ENCODE measurements at regions not wholly inside any gene's neighbourhood (a gene's known extent, or its start where the extent isn't known, plus 50 kb on each side); places are given as distances from the start of the nearest gene placed in this dataset.

DNA sequence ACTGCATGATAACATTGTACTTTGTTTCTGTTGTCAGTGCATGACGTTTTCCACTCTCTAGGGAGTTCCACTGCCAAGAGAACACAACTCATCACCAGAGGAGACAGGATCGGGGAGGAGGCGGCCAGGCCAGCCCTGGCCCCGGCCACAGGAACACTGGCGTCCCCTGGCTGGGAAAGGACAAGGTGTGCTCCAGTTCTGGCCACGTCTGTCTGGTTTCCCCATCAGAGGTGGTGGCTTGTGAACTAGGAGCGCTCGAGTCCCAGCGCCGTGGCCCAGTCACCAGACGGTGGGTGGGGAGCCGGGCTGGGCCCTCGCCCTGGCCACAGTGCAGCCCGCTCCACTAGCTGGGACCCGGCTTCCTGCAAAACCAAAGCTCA, 211.9 kb upstream of the IRX4 start:
- Histone ChIP-seq H2AFZ (ENCODE audit: low read length) (no peak overlapping the region), H4K20me1 (ENCODE audit: insufficient read depth, low read length) (no peaks in the 10 kb centered on the region), H3K9me3 (replicated peaks; ENCODE audit: insufficient read depth, low read length) (no peaks in the 10 kb centered on the region), H3F3A (ENCODE audit: insufficient read depth, low read length) (no peaks in the 10 kb centered on the region), H3K4me3 (ENCODE audit: low read length) (no peak overlapping the region), H3K27me3 (replicated peaks; ENCODE audit: insufficient read depth, low read length) (no peaks in the 10 kb centered on the region), H3K4me2 (ENCODE audit: low read depth, low read length) (no peak overlapping the region), H3K36me3 (replicated peaks; ENCODE audit: insufficient read depth, low read length) (no peaks in the 10 kb centered on the region), H3K9ac (ENCODE audit: low read length) (no peak overlapping the region), H3K4me1 (ENCODE audit: low read length) (no peaks in the 10 kb centered on the region), H3K9me2 (replicated peaks; ENCODE audit: insufficient read depth, low read length) (no peaks in the 10 kb centered on the region), H3K79me2 (ENCODE audit: low read length) (no peaks in the 10 kb centered on the region), H3K27ac (ENCODE audit: low read length) (no peak overlapping the region)
- DNase-seq, result no peak
- TF ChIP-seq EZH2 (optimal IDR thresholded peaks at IDR 0.05; ENCODE audit: low read depth, low read length) (no peak), EZH2phosphoT487 (IDR thresholded peaks at IDR 0.05; ENCODE audit: low read length) (no peak)
- TF ChIP-seq, protein P1, sequence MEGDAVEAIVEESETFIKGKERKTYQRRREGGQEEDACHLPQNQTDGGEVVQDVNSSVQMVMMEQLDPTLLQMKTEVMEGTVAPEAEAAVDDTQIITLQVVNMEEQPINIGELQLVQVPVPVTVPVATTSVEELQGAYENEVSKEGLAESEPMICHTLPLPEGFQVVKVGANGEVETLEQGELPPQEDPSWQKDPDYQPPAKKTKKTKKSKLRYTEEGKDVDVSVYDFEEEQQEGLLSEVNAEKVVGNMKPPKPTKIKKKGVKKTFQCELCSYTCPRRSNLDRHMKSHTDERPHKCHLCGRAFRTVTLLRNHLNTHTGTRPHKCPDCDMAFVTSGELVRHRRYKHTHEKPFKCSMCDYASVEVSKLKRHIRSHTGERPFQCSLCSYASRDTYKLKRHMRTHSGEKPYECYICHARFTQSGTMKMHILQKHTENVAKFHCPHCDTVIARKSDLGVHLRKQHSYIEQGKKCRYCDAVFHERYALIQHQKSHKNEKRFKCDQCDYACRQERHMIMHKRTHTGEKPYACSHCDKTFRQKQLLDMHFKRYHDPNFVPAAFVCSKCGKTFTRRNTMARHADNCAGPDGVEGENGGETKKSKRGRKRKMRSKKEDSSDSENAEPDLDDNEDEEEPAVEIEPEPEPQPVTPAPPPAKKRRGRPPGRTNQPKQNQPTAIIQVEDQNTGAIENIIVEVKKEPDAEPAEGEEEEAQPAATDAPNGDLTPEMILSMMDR (IDR thresholded peaks at IDR 0.05; ENCODE audit: low read length), result no peak

- Histone ChIP-seq H3K4me2 (ENCODE audit: low read depth, low read length) (no peak overlapping the region), H3F3A (ENCODE audit: insufficient read depth, low read length) (no peaks in the 10 kb centered on the region)
- TF ChIP-seq EZH2phosphoT487 (IDR thresholded peaks at IDR 0.05; ENCODE audit: low read length) (no peak), EZH2 (optimal IDR thresholded peaks at IDR 0.05; ENCODE audit: low read depth, low read length) (no peak)
- TF ChIP-seq, protein P1 (IDR thresholded peaks at IDR 0.05; ENCODE audit: low read length), result no peak
Observed at GRCh38 chr5:2093859-2094615, 211.3 kb upstream of the IRX4 start.

GRCh38 chr5:2091921-2092320, 209.2 kb upstream of the IRX4 start:
- Histone ChIP-seq H3F3A (ENCODE audit: insufficient read depth, low read length) (no peaks in the 10 kb centered on the region), H3K4me1 (ENCODE audit: low read length) (no peaks in the 10 kb centered on the region), H3K4me3 (ENCODE audit: low read length) (no peak overlapping the region), H3K79me2 (ENCODE audit: low read length) (no peaks in the 10 kb centered on the region), H3K9me3 (replicated peaks; ENCODE audit: insufficient read depth, low read length) (no peaks in the 10 kb centered on the region), H3K4me2 (ENCODE audit: low read depth, low read length) (no peak overlapping the region), H3K36me3 (replicated peaks; ENCODE audit: insufficient read depth, low read length) (no peaks in the 10 kb centered on the region), H3K9me2 (replicated peaks; ENCODE audit: insufficient read depth, low read length) (no peaks in the 10 kb centered on the region), H3K27ac (ENCODE audit: low read length) (no peak overlapping the region), H4K20me1 (ENCODE audit: insufficient read depth, low read length) (no peaks in the 10 kb centered on the region), H3K9ac (ENCODE audit: low read length) (no peak overlapping the region), H3K27me3 (replicated peaks; ENCODE audit: insufficient read depth, low read length) (no peaks in the 10 kb centered on the region), H2AFZ (ENCODE audit: low read length) (no peak overlapping the region)
- TF ChIP-seq, protein P1 (IDR thresholded peaks at IDR 0.05; ENCODE audit: low read length), result no peak
- no peak for DNase-seq

More at GRCh38 chr5:2093859-2094615, 211.3 kb upstream of the IRX4 start:
- Histone ChIP-seq H3K9me2 (replicated peaks; ENCODE audit: insufficient read depth, low read length) (no peaks in the 10 kb centered on the region), H3K27me3 (replicated peaks; ENCODE audit: insufficient read depth, low read length) (no peaks in the 10 kb centered on the region), H3K9ac (ENCODE audit: low read length) (no peak overlapping the region), H3K4me1 (ENCODE audit: low read length) (no peaks in the 10 kb centered on the region), H3K27ac (ENCODE audit: low read length) (no peak overlapping the region), H2AFZ (ENCODE audit: low read length) (no peak overlapping the region), H3K36me3 (replicated peaks; ENCODE audit: insufficient read depth, low read length) (no peaks in the 10 kb centered on the region), H3K79me2 (ENCODE audit: low read length) (no peaks in the 10 kb centered on the region), H3K4me3 (ENCODE audit: low read length) (no peak overlapping the region), H3K9me3 (replicated peaks; ENCODE audit: insufficient read depth, low read length) (no peaks in the 10 kb centered on the region), H4K20me1 (ENCODE audit: insufficient read depth, low read length) (no peaks in the 10 kb centered on the region)
- DNase-seq, result no peak
